K562 (cell line): ENCODE measurements at regions not wholly inside any gene's neighbourhood (a gene's known extent, or its start where the extent isn't known, plus 50 kb on each side); places are given as distances from the start of the nearest gene placed in this dataset.

Experiments
- EGR1 ChIP-seq: fragments of 450-650 bp; conservative IDR thresholded peaks from 2 replicates; pipeline ENCODE4 v1.6.1; 2017; ENCODE audit warnings: mild to moderate bottlenecking
- ERF ChIP-seq: fragments of 450-650 bp; formaldehyde crosslinking; IDR thresholded peaks from 2 replicates; pipeline ENCODE4 v1.4.0; 2020; ENCODE audit warnings: mild to moderate bottlenecking, mixed read lengths
- FOXP4 ChIP-seq: sonication (generic); formaldehyde crosslinking; IDR thresholded peaks from 2 replicates; pipeline ENCODE4 v1.8.0; 2022; ENCODE audit warnings: mild to moderate bottlenecking, missing genetic modification reagents, borderline replicate concordance
- KDM1A ChIP-seq, 2 experiments: fragments of 450-650 bp; IDR thresholded peaks; 2 replicates each; pipeline ENCODE4 v1.6.1; 2016; ENCODE audit warnings: mild to moderate bottlenecking in 2 of 2
- POLR2AphosphoS5 ChIP-seq: IDR thresholded peaks from 2 replicates; pipeline ENCODE4 v1.6.1; 2011; ENCODE audit warnings: mild to moderate bottlenecking, low read depth, low read length, moderate library complexity; ENCODE audit not compliant: control insufficient read depth, insufficient read depth
- POLR2G ChIP-seq: fragments of 200-400 bp; formaldehyde crosslinking; IDR thresholded peaks from 2 replicates; pipeline ENCODE4 v1.6.1; 2017; ENCODE audit warnings: low read depth, mild to moderate bottlenecking, antibody characterized with exemption, low read length, moderate library complexity
- PREB ChIP-seq: sonication (generic); formaldehyde crosslinking; IDR thresholded peaks from 2 replicates; pipeline ENCODE4 v1.8.1; 2023; ENCODE audit warnings: mild to moderate bottlenecking, missing genetic modification reagents
- SRF ChIP-seq, 2 experiments: fragments of 250-450, 450-650 bp in 1 of 2; sonication (Bioruptor Pico) in 1 of 2; sonication (generic) in 1 of 2; formaldehyde crosslinking; IDR thresholded peaks; 2 replicates each; pipeline versions ENCODE4 v1.5.0 to v1.5.1; 2020 to 2022; ENCODE audit warnings: mild to moderate bottlenecking in 1 of 2, missing genetic modification reagents in 1 of 2

DNA sequence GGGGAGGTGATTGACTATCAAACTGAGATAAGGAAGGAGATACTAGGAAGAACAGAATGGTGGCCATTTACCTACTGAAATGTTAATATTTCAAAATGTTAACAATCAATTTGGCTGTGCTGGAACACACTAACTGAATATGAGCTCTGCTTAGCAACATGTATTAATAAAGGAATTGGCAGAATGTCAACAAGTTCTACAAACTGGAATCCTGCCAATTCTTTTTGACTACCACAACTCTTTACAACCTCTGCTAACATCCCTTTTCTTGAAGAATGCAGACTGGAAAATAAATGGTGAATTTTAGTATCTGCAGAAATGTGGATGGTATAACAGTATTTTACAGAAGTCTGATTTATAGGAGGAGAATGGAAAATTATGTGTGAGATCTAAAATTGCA is 446.4 kb downstream of the ISL1 start:
- TF ChIP-seq PREB (CRISPR knock-in tag) = no peak
- no peak for TF ChIP-seq EGR1
- TF ChIP-seq KDM1A (IDR thresholded peaks at IDR 0.05) = no peak
- no peak for TF ChIP-seq SRF (CRISPR knock-in tag; IDR thresholded peaks at IDR 0.05)
- TF ChIP-seq FOXP4 = no peak
- TF ChIP-seq ERF (CRISPR knock-in tag) = no peak
- no peak for TF ChIP-seq POLR2G
- no peak for TF ChIP-seq POLR2AphosphoS5
